Fibroblast of peridontal ligament (primary cell): ENCODE measurements at regions not wholly inside any gene's neighbourhood (a gene's known extent, or its start where the extent isn't known, plus 50 kb on each side); places are given as distances from the start of the nearest gene placed in this dataset.
"Not testable (repeated sequence)": the region's sequence is repeated elsewhere in the genome, so short reads cannot be mapped to it uniquely, and the experiment has no call there.

ENCODE experiments used
- DNase-seq: peaks from one replicate; pipeline ENCODE4 v3.0.0-alpha.2; 2010; ENCODE audit errors: extremely low read depth

GRCh38 chr1:221884821-221885220 is 142.9 kb upstream of the DUSP10 start:
- DNase-seq = peak; percentile 73

- DNase-seq = peak; percentile 24
Measured at GRCh38 chr1:221881805-221882581, 140.1 kb upstream of the DUSP10 start.

GRCh38 chr1:221880182-221880581 is 138.3 kb upstream of the DUSP10 start:
- DNase-seq = no peak

- DNase-seq = no peak
Measured at GRCh38 chr1:221878134-221878533, 136.2 kb upstream of the DUSP10 start.

- no peak for DNase-seq
Measured at GRCh38 chr1:221877311-221877710, 135.4 kb upstream of the DUSP10 start.

- DNase-seq = no peak
Measured at GRCh38 chr1:221875004-221875330, 133.1 kb upstream of the DUSP10 start.

GRCh38 chr1:221874285-221875003 is 132.6 kb upstream of the DUSP10 start:
- peak; percentile 79 for DNase-seq

- no peak for DNase-seq
Measured at GRCh38 chr1:221873673-221874072, 131.8 kb upstream of the DUSP10 start.

- DNase-seq = no peak
Measured at GRCh38 chr1:221871056-221871455, 129.2 kb upstream of the DUSP10 start.

GRCh38 chr1:221869779-221870178 is 127.9 kb upstream of the DUSP10 start:
- DNase-seq = peak; percentile 77

GRCh38 chr1:221868593-221869303 is 126.9 kb upstream of the DUSP10 start:
- DNase-seq = peak; percentile 74

- no peak for DNase-seq
Measured at GRCh38 chr1:221867003-221867402, 125.1 kb upstream of the DUSP10 start.

GRCh38 chr1:221865808-221866207 is 123.9 kb upstream of the DUSP10 start:
- peak; percentile 32 for DNase-seq

GRCh38 chr1:221863635-221864034 is 121.7 kb upstream of the DUSP10 start:
- no peak for DNase-seq

GRCh38 chr1:221862971-221863370 is 121.1 kb upstream of the DUSP10 start:
- DNase-seq = no peak

- DNase-seq = peak; percentile 91
Measured at GRCh38 chr1:221858818-221859611, 117.1 kb upstream of the DUSP10 start.

- not testable (repeated sequence) for DNase-seq
Measured at GRCh38 chr1:221857094-221857444, 115.2 kb upstream of the DUSP10 start.

- DNase-seq = peak; percentile 79
Measured at GRCh38 chr1:221856228-221857093, 114.6 kb upstream of the DUSP10 start.

- peak; percentile 77 for DNase-seq
Measured at GRCh38 chr1:221855156-221855555, 113.3 kb upstream of the DUSP10 start.

GRCh38 chr1:221851336-221851735 is 109.4 kb upstream of the DUSP10 start:
- peak; percentile 61 for DNase-seq
